DOHH2 (cell line): ENCODE measurements at regions not wholly inside any gene's neighbourhood (a gene's known extent, or its start where the extent isn't known, plus 50 kb on each side); places are given as distances from the start of the nearest gene placed in this dataset.

Experiments
- H3F3A ChIP-seq: fragments of 200-600 bp; sonication (generic), shearing (Covaris generic); 2 replicates; pipeline ENCODE4 v1.6.0; 2016; ENCODE audit warnings: antibody characterized with exemption, mild to moderate bottlenecking; ENCODE audit not compliant: control insufficient read depth, insufficient read depth
- H3K27ac ChIP-seq: fragments of 200-600 bp; sonication (generic); 2 replicates; pipeline ENCODE4 v1.5.1; 2014; ENCODE audit warnings: low read depth, mild to moderate bottlenecking, low read length, moderate library complexity
- H3K27me3 ChIP-seq: fragments of 200-600 bp; sonication (generic); 2 replicates; pipeline ENCODE4 v1.6.1; 2014; ENCODE audit warnings: mild to moderate bottlenecking, low read length, mixed read lengths; ENCODE audit not compliant: control insufficient read depth
- H3K36me3 ChIP-seq: fragments of 200-600 bp; sonication (generic); 2 replicates; pipeline ENCODE4 v1.6.1; 2014; ENCODE audit warnings: mild to moderate bottlenecking, low read length, moderate library complexity, mixed read lengths; ENCODE audit not compliant: control insufficient read depth
- H3K4me1 ChIP-seq: fragments of 200-600 bp; sonication (generic); 2 replicates; pipeline ENCODE4 v1.6.1; 2014; ENCODE audit warnings: mild to moderate bottlenecking, low read length, mixed read lengths; ENCODE audit not compliant: control insufficient read depth
- H3K4me2 ChIP-seq: fragments of 200-600 bp; sonication (generic); 2 replicates; pipeline ENCODE4 v1.6.0; 2014; ENCODE audit warnings: mild to moderate bottlenecking, low read length, moderate library complexity
- H3K4me3 ChIP-seq: fragments of 200-600 bp; sonication (generic); 2 replicates; pipeline ENCODE4 v1.5.1; 2014; ENCODE audit warnings: mild to moderate bottlenecking, low read length, mixed read lengths
- H3K79me2 ChIP-seq: fragments of 200-600 bp; sonication (generic); 2 replicates; pipeline ENCODE4 v1.6.1; 2014; ENCODE audit warnings: mild to moderate bottlenecking, low read length, mixed read lengths; ENCODE audit not compliant: control insufficient read depth
- H3K9me2 ChIP-seq: fragments of 200-600 bp; sonication (generic); replicated peaks from 2 replicates; pipeline ENCODE4 v1.6.1; 2014; ENCODE audit warnings: mild to moderate bottlenecking, low read length, mixed read lengths; ENCODE audit not compliant: control insufficient read depth
- H3K9me3 ChIP-seq: fragments of 200-600 bp; sonication (generic); 2 replicates; pipeline ENCODE4 v1.6.1; 2014; ENCODE audit warnings: antibody characterized with exemption, low read length, mixed read lengths; ENCODE audit not compliant: control insufficient read depth, insufficient read depth
- H4K20me1 ChIP-seq: fragments of 200-600 bp; sonication (generic); 2 replicates; pipeline ENCODE4 v1.6.0; 2014; ENCODE audit warnings: low read depth, mild to moderate bottlenecking, antibody characterized with exemption, low read length, moderate library complexity; ENCODE audit not compliant: control insufficient read depth, insufficient read depth
- CTCF ChIP-seq: fragments of 200-600 bp; sonication (generic); IDR thresholded peaks from one replicate; pipeline ENCODE4 v1.5.1; 2014; ENCODE audit warnings: antibody characterized with exemption, mild to moderate bottlenecking, low read depth, low read length; ENCODE audit not compliant: poor library complexity, severe bottlenecking
- EZH2phosphoT487 ChIP-seq: fragments of 200-600 bp; sonication (generic); IDR thresholded peaks from 2 replicates; pipeline ENCODE4 v1.6.1; 2017; ENCODE audit warnings: borderline replicate concordance, mild to moderate bottlenecking, antibody characterized with exemption, low read length, moderate library complexity, mixed read lengths

GRCh38 chr9:1522219-1522767 is 472.1 kb downstream of the DMRT2 start:
- TF ChIP-seq EZH2phosphoT487 (no peak), CTCF (no peak)

GRCh38 chr9:1528456-1528855 is 478.3 kb downstream of the DMRT2 start:
- Histone ChIP-seq H3K27ac (no peak overlapping the region), H3K9me3 (no peaks in the 10 kb centered on the region; the same call in 1 of the 2 replicates), H3K4me1 (no peaks in the 10 kb centered on the region), H3K4me2 (no peak overlapping the region), H4K20me1 (no peaks in the 10 kb centered on the region), H3F3A (no peaks in the 10 kb centered on the region), H3K36me3 (no peaks in the 10 kb centered on the region), H3K9me2 (no peaks in the 10 kb centered on the region), H3K27me3 (no peaks in the 10 kb centered on the region), H3K4me3 (no peak overlapping the region), H3K79me2 (no peaks in the 10 kb centered on the region)
- TF ChIP-seq EZH2phosphoT487 (no peak), CTCF (no peak)

More at GRCh38 chr9:1522219-1522767, 472.1 kb downstream of the DMRT2 start:
- H3K4me1 ChIP-seq = no peaks in the 10 kb centered on the region
- no peaks in the 10 kb centered on the region for H3K27me3 ChIP-seq
- no peak overlapping the region for H3K27ac ChIP-seq
- H4K20me1 ChIP-seq = no peaks in the 10 kb centered on the region
- no peaks in the 10 kb centered on the region for H3K9me2 ChIP-seq
- H3F3A ChIP-seq = no peaks in the 10 kb centered on the region
- no peak overlapping the region for H3K4me2 ChIP-seq
- H3K79me2 ChIP-seq = no peaks in the 10 kb centered on the region
- no peaks in the 10 kb centered on the region for H3K9me3 ChIP-seq
- no peak overlapping the region for H3K4me3 ChIP-seq
- H3K36me3 ChIP-seq = no peaks in the 10 kb centered on the region

- Histone ChIP-seq H3K36me3 (no peaks in the 10 kb centered on the region), H3K27ac (no peak overlapping the region), H3K9me2 (no peaks in the 10 kb centered on the region), H3K9me3 (no peaks in the 10 kb centered on the region; the same call in 1 of the 2 replicates), H3K4me1 (no peaks in the 10 kb centered on the region), H3K4me2 (no peak overlapping the region), H3F3A (no peaks in the 10 kb centered on the region), H3K4me3 (no peak overlapping the region), H3K79me2 (no peaks in the 10 kb centered on the region), H3K27me3 (no peaks in the 10 kb centered on the region), H4K20me1 (no peaks in the 10 kb centered on the region)
- TF ChIP-seq CTCF = no peak
- TF ChIP-seq EZH2phosphoT487 = no peak
Measured at GRCh38 chr9:1530696-1531095, 480.5 kb downstream of the DMRT2 start.
